ENCODE measurements at regions not wholly inside any gene's neighbourhood (a gene's known extent, or its start where the extent isn't known, plus 50 kb on each side); places are given as distances from the start of the nearest gene placed in this dataset.

GRCh38 chr13:109918179-109918711 is 131.9 kb upstream of the IRS2 start:
- Histone ChIP-seq H3K9me3 (no peaks in the 10 kb centered on the region), H3K27me3 (ENCODE audit: insufficient read depth) (no peaks in the 10 kb centered on the region), H3K27ac (ENCODE audit: low read depth in 2 of 2, low read length in 1 of 2) (no peak overlapping the region), H3K9ac (no peak overlapping the region), H3K4me2 (no peak overlapping the region), H3K79me2 (ENCODE audit: insufficient read depth) (no peaks in the 10 kb centered on the region), H3K9me2 (no peaks in the 10 kb centered on the region), H3K36me3 (replicated peaks in 1 of 2; ENCODE audit: control insufficient read depth in 1 of 2, insufficient read depth in 2 of 2, low read length in 1 of 2) (no peaks in the 10 kb centered on the region), H4K20me1 (ENCODE audit: insufficient read depth) (no peaks in the 10 kb centered on the region), H3K4me3 (ENCODE audit: low read depth in 2 of 2, low read length in 1 of 2) (no peak overlapping the region), H3K4me1 (ENCODE audit: control insufficient read depth in 1 of 2, insufficient read depth in 2 of 2, low read depth in 1 of 2, low read length in 1 of 2) (no peaks in the 10 kb centered on the region; a peak in 1 of 4 replicates), H2AFZ (ENCODE audit: low read depth) (peak overlapping the region; percentile 9; the same call in 1 of the 2 replicates), H3F3A (replicated peaks; ENCODE audit: insufficient read depth) (peaks cover 5% of the 10 kb centered on the region)
- WGBS (ENCODE audit: low lambda C conversion rate) = 96% methylated on average over 9 of the region's 9 CpGs
- ChIA-PET POLR2A (no interaction called here), CTCF (no interaction called here)
- no peak for DNase-seq
- TF ChIP-seq FOXJ3 (CRISPR knock-in tag; IDR thresholded peaks at IDR 0.05) = no peak
- TF ChIP-seq FOSL2 (IDR thresholded peaks at IDR 0.05; ENCODE audit: borderline replicate concordance, low read depth) = no peak
- no peak for TF ChIP-seq SIN3A (IDR thresholded peaks at IDR 0.05; ENCODE audit: borderline replicate concordance, low read depth, low read length)
- no peak for TF ChIP-seq MXI1 (IDR thresholded peaks at IDR 0.05; ENCODE audit: low read depth, low read length)
- no peak for TF ChIP-seq RCOR1 (IDR thresholded peaks at IDR 0.05; ENCODE audit: low read length)
- TF ChIP-seq, protein P1, sequence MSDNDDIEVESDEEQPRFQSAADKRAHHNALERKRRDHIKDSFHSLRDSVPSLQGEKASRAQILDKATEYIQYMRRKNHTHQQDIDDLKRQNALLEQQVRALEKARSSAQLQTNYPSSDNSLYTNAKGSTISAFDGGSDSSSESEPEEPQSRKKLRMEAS (IDR thresholded peaks at IDR 0.05; ENCODE audit: low read depth) = no peak

- ChIA-PET CTCF (no interaction called here), POLR2A (no interaction called here)
- Histone ChIP-seq H3K9me2 (no peaks in the 10 kb centered on the region), H3K4me2 (no peak overlapping the region), H4K20me1 (ENCODE audit: insufficient read depth) (no peaks in the 10 kb centered on the region), H3K4me3 (ENCODE audit: low read depth in 2 of 2, low read length in 1 of 2) (no peak overlapping the region), H3K9ac (no peak overlapping the region), H3K4me1 (ENCODE audit: control insufficient read depth in 1 of 2, insufficient read depth in 2 of 2, low read depth in 1 of 2, low read length in 1 of 2) (no peaks in the 10 kb centered on the region; a peak in 1 of 4 replicates), H2AFZ (ENCODE audit: low read depth) (no peak overlapping the region), H3K36me3 (replicated peaks in 1 of 2; ENCODE audit: control insufficient read depth in 1 of 2, insufficient read depth in 2 of 2, low read length in 1 of 2) (no peaks in the 10 kb centered on the region), H3F3A (replicated peaks; ENCODE audit: insufficient read depth) (peaks cover 3% of the 10 kb centered on the region), H3K27ac (ENCODE audit: low read depth in 2 of 2, low read length in 1 of 2) (no peak overlapping the region), H3K79me2 (ENCODE audit: insufficient read depth) (no peaks in the 10 kb centered on the region), H3K27me3 (ENCODE audit: insufficient read depth) (no peaks in the 10 kb centered on the region), H3K9me3 (no peaks in the 10 kb centered on the region)
- TF ChIP-seq POLR2AphosphoS5 (IDR thresholded peaks at IDR 0.05; ENCODE audit: low read depth, low read length) (no peak), NFIC (IDR thresholded peaks at IDR 0.05; ENCODE audit: borderline replicate concordance) (no peak)
- TF ChIP-seq, protein P2, sequence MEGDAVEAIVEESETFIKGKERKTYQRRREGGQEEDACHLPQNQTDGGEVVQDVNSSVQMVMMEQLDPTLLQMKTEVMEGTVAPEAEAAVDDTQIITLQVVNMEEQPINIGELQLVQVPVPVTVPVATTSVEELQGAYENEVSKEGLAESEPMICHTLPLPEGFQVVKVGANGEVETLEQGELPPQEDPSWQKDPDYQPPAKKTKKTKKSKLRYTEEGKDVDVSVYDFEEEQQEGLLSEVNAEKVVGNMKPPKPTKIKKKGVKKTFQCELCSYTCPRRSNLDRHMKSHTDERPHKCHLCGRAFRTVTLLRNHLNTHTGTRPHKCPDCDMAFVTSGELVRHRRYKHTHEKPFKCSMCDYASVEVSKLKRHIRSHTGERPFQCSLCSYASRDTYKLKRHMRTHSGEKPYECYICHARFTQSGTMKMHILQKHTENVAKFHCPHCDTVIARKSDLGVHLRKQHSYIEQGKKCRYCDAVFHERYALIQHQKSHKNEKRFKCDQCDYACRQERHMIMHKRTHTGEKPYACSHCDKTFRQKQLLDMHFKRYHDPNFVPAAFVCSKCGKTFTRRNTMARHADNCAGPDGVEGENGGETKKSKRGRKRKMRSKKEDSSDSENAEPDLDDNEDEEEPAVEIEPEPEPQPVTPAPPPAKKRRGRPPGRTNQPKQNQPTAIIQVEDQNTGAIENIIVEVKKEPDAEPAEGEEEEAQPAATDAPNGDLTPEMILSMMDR (IDR thresholded peaks at IDR 0.05) = no peak
- 25% methylated on average over 1 of the region's 1 CpG for WGBS (ENCODE audit: low lambda C conversion rate)
- DNase-seq = no peak
Measured at GRCh38 chr13:109917422-109917821, 131.0 kb upstream of the IRS2 start.

DNA sequence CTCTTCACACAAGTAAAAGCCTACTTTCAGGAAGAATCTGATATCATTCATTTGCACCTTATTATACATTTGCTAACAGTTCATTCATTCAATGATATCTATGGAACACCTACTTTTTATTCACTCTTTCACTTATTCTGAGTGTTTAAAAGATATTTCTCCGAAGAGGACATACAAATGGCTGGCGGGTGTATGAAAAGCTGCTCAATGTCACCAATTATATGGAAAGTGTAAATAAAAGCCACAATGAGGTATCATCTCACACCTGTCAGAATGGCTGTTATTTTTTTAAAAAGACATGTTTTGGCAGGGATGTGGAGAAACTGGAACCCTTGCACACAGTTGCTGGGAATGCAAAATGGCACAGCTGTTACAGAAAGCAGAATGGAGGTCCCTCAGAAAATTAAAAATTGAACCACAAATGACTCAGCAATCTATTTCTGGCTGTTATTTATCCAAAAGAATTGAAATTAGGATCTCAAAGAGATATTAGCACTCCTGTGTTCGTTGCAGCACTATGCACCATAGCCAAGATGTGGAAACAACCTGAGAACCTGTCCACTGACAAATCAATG is 127.6 kb upstream of the IRS2 start:
- 62% methylated on average over 3 of the region's 3 CpGs for WGBS (ENCODE audit: low lambda C conversion rate)
- TF ChIP-seq MEF2A (IDR thresholded peaks at IDR 0.05; ENCODE audit: borderline replicate concordance, low read depth) (no peak), ELF1 (IDR thresholded peaks at IDR 0.05) (no peak)

More for the DNA sequence above, 127.6 kb upstream of the IRS2 start:
- Histone ChIP-seq H3K4me2 (no peak overlapping the region), H3K9ac (no peak overlapping the region), H3K79me2 (ENCODE audit: insufficient read depth) (no peaks in the 10 kb centered on the region), H3K27ac (ENCODE audit: low read depth in 2 of 2, low read length in 1 of 2) (no peak overlapping the region), H2AFZ (ENCODE audit: low read depth) (no peak overlapping the region), H3K9me3 (no peaks in the 10 kb centered on the region), H3K36me3 (replicated peaks in 1 of 2; ENCODE audit: control insufficient read depth in 1 of 2, insufficient read depth in 2 of 2, low read length in 1 of 2) (no peaks in the 10 kb centered on the region), H3F3A (replicated peaks; ENCODE audit: insufficient read depth) (peaks cover 3% of the 10 kb centered on the region), H3K4me1 (ENCODE audit: control insufficient read depth in 1 of 2, insufficient read depth in 2 of 2, low read depth in 1 of 2, low read length in 1 of 2) (peaks cover 0 to 3% of the 10 kb centered on the region in 2 experiments; a peak in 2 of 4 replicates), H4K20me1 (ENCODE audit: insufficient read depth) (no peaks in the 10 kb centered on the region), H3K9me2 (no peaks in the 10 kb centered on the region), H3K27me3 (ENCODE audit: insufficient read depth) (no peaks in the 10 kb centered on the region), H3K4me3 (ENCODE audit: low read depth in 2 of 2, low read length in 1 of 2) (no peak overlapping the region)
- POLR2A ChIA-PET = no interaction called here
- CTCF ChIA-PET = no interaction called here
- no peak for DNase-seq
